GM10248 (cell line): ENCODE measurements at regions not wholly inside any gene's neighbourhood (a gene's known extent, or its start where the extent isn't known, plus 50 kb on each side); places are given as distances from the start of the nearest gene placed in this dataset.
"Not testable (repeated sequence)": the region's sequence is repeated elsewhere in the genome, so short reads cannot be mapped to it uniquely, and the experiment has no call there.

Experiments
- CTCF ChIA-PET: fragments of 300-600 bp; sonication (Branson Sonifier 250); formaldehyde crosslinking; extraction: SDS; loops from one replicate; lab custom pipeline; 2021; ENCODE audit warnings: antibody characterized with exemption; lab: Yijun Ruan, JAX
- POLR2A ChIA-PET: fragments of 350-650 bp; sonication (Branson Sonifier 250); formaldehyde crosslinking; extraction: SDS; loops from one replicate; lab custom pipeline; 2020; ENCODE audit warnings: antibody characterized with exemption; lab: Yijun Ruan, JAX
- DNase-seq: peaks from one replicate; pipeline ENCODE4 v3.0.0; 2012; ENCODE audit errors: extremely low spot score
- CTCF ChIP-seq: IDR thresholded peaks from 2 replicates; pipeline ENCODE4 v1.5.1; 2012; ENCODE audit warnings: mild to moderate bottlenecking, low read depth; ENCODE audit errors: extremely low read depth, missing control alignments, control extremely low read depth

GRCh38 chr12:31906557-31907301, 52.5 kb upstream of the RESF1 start:
- ChIA-PET CTCF (no interaction called here), POLR2A (no interaction called here)
- DNase-seq: no peak
- TF ChIP-seq CTCF: no peak

GRCh38 chr12:31903025-31903424, 56.2 kb upstream of the RESF1 start:
- POLR2A ChIA-PET: no interaction called here
- DNase-seq: no peak
- no peak for TF ChIP-seq CTCF
- CTCF ChIA-PET: interaction anchor here (1.0 kb wide), 1 partner anchor 29 kb away, joined by 5 read pairs; no protein-coding TSS in a partner anchor

- ChIA-PET CTCF (no interaction called here), POLR2A (no interaction called here)
- no peak for TF ChIP-seq CTCF
- DNase-seq: no peak
Observed at GRCh38 chr12:31900271-31900670, 58.9 kb upstream of the RESF1 start.

GRCh38 chr12:31899109-31899508, 60.1 kb upstream of the RESF1 start:
- no peak for TF ChIP-seq CTCF
- no peak for DNase-seq
- ChIA-PET CTCF (no interaction called here), POLR2A (no interaction called here)

GRCh38 chr12:31897781-31898503, 61.3 kb upstream of the RESF1 start:
- CTCF ChIA-PET: no interaction called here
- no peak for DNase-seq
- no peak for TF ChIP-seq CTCF
- POLR2A ChIA-PET: no interaction called here

GRCh38 chr12:31897092-31897491, 62.1 kb upstream of the RESF1 start:
- POLR2A ChIA-PET: interaction anchor here (0.6 kb wide), 1 partner anchor 15 kb away, joined by 6 read pairs; no protein-coding TSS in a partner anchor
- CTCF ChIA-PET: interaction anchor here (1.5 to 1.6 kb wide), 2 partner anchors 25 to 63 kb away, joined by 3 to 4 read pairs; no protein-coding TSS in a partner anchor
- not testable (repeated sequence) for DNase-seq

DNA sequence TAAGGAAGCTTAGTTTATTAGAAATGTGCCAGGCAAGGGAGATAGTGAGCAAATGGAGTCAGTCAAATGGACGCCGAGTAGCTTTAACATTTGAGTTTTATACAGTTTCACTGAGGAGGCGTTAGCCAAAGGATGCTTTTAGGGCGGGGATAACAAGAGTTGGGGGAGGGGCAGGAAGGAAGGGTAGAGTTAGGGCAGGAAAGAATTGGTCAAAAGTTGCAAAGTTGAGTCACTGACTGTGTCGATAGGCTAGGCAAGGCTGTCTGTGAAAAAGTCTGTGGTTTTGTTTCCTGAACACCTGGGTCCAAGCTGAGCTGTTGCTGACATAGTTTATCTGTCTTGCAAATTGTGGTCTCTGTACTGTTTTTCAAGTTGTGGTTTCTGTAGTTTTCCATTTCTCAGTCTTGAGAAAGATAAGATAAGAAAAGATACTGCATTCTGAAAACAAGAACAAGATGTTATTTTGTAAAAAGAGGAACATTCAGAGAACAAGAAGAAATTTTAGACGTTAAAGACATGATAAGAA, 62.6 kb upstream of the RESF1 start:
- DNase-seq: peak; percentile 87
- no peak for TF ChIP-seq CTCF
- ChIA-PET POLR2A (interaction anchor here (0.6 to 0.7 kb wide), 3 partner anchors 16 to 148 kb away, joined by 3 to 6 read pairs (median 4); no protein-coding TSS in a partner anchor), CTCF (interaction anchor here (0.9 to 2.1 kb wide), 5 partner anchors 15 to 182 kb away, joined by 3 to 8 read pairs (median 4); no protein-coding TSS in a partner anchor)
